GM12878 (cell line): ENCODE measurements at regions not wholly inside any gene's neighbourhood (a gene's known extent, or its start where the extent isn't known, plus 50 kb on each side); places are given as distances from the start of the nearest gene placed in this dataset.

Source experiments
- ATAC-seq: fragments of 200-7000 bp; cut with Tn5 transposase; 3 replicates; pipeline ENCODE4 v1.9.1; 2020; ENCODE audit warnings: mild to moderate bottlenecking, moderate library complexity
- BruUV-seq: library from RNA; stranded (reverse); fragments of 400-500 nt; replicated peaks from 2 replicates; lab custom pipeline; 2021; lab: Mats Ljungman, UMichigan
- CTCF ChIA-PET: fragments of 300-600 bp; sonication (Branson Sonifier 250); formaldehyde crosslinking; extraction: SDS; loops from one replicate; lab custom pipeline; 2021; ENCODE audit warnings: inconsistent platforms; lab: Yijun Ruan, JAX
- POLR2A ChIA-PET: fragments of 350-600 bp; formaldehyde crosslinking; extraction: SDS; loops from one replicate; lab custom pipeline; 2021; ENCODE audit warnings: inconsistent platforms; lab: Charles Lee
- RAD21 ChIA-PET: fragments of 300-600 bp; sonication (Branson Sonifier 250); formaldehyde crosslinking; loops from one replicate; lab custom pipeline; 2023; ENCODE audit warnings: antibody characterized with exemption; ENCODE audit not compliant: unreplicated experiment; lab: Charles Lee
- SMC1A ChIA-PET: fragments of 300-600 bp; sonication (Branson Sonifier 250); formaldehyde crosslinking; loops from one replicate; lab custom pipeline; 2023; ENCODE audit not compliant: unreplicated experiment, uncharacterized antibody; lab: Charles Lee
- DNase-seq: peaks from one replicate; pipeline ENCODE4 v3.0.0-alpha.2; 2011; ENCODE audit warnings: low read depth, low spot score
- FAIRE-seq: peaks from 3 replicates; lab custom pipeline; 2011; peaks lifted over from hg19 to GRCh38; lab: Jason Lieb, UNC
- H2AFZ ChIP-seq: 2 replicates; pipeline ENCODE4 v1.6.0; 2011; ENCODE audit warnings: low read depth, low read length, control low read depth; ENCODE audit not compliant: control insufficient read depth
- H3K27ac ChIP-seq: 2 replicates; pipeline ENCODE4 v1.5.1; 2011; ENCODE audit warnings: control low read depth; ENCODE audit not compliant: control insufficient read depth, insufficient read depth
- H3K27me3 ChIP-seq, 2 experiments: replicated peaks in 1 of 2; 2 replicates each; pipeline versions ENCODE4 v1.6.0 to v1.6.1; 2011; ENCODE audit warnings: low read length in 1 of 2; ENCODE audit not compliant: control insufficient read depth in 2 of 2, insufficient read depth in 2 of 2
- H3K36me3 ChIP-seq, 2 experiments: 2 replicates each; pipeline ENCODE4 v1.5.1; 2011; ENCODE audit warnings: low read length in 1 of 2; ENCODE audit not compliant: control insufficient read depth in 2 of 2, insufficient read depth in 2 of 2
- H3K4me1 ChIP-seq: 2 replicates; pipeline ENCODE4 v1.6.1; 2011; ENCODE audit warnings: mild to moderate bottlenecking, low read length, moderate library complexity, mixed read lengths; ENCODE audit not compliant: control insufficient read depth, insufficient read depth
- H3K4me2 ChIP-seq: 2 replicates; pipeline ENCODE4 v1.6.0; 2011; ENCODE audit warnings: control low read depth; ENCODE audit not compliant: control insufficient read depth, insufficient read depth
- H3K4me3 ChIP-seq: fragments of 200-600 bp; sonication (generic); 2 replicates; pipeline ENCODE4 v1.5.1; 2016
- H3K79me2 ChIP-seq: 2 replicates; pipeline ENCODE4 v1.6.0; 2011; ENCODE audit warnings: low read length; ENCODE audit not compliant: control insufficient read depth, insufficient read depth
- H3K9ac ChIP-seq: 2 replicates; pipeline ENCODE4 v1.8.0; 2011; ENCODE audit warnings: low read length, control low read depth, mixed read lengths; ENCODE audit not compliant: control insufficient read depth, insufficient read depth
- H3K9me3 ChIP-seq: replicated peaks from 3 replicates; pipeline ENCODE4 v1.5.1; 2011; ENCODE audit warnings: mild to moderate bottlenecking, low read length; ENCODE audit not compliant: control insufficient read depth, insufficient read depth
- H4K20me1 ChIP-seq: 2 replicates; pipeline ENCODE4 v1.6.0; 2011; ENCODE audit not compliant: control insufficient read depth, insufficient read depth
- BMI1 ChIP-seq: fragments of 450-650 bp; IDR thresholded peaks from 2 replicates; pipeline ENCODE4 v1.6.1; 2016; ENCODE audit warnings: mild to moderate bottlenecking, moderate library complexity, borderline replicate concordance
- BRCA1 ChIP-seq: IDR thresholded peaks from 2 replicates; pipeline ENCODE4 v1.6.1; 2011; ENCODE audit warnings: low read depth, low read length, improper control_type of control experiment
- CBFB ChIP-seq: IDR thresholded peaks from 2 replicates; pipeline ENCODE4 v1.6.1; 2016; ENCODE audit warnings: antibody characterized with exemption, low read depth
- EED ChIP-seq: sonication (generic); IDR thresholded peaks from 2 replicates; pipeline ENCODE4 v1.6.1; 2016; ENCODE audit warnings: antibody characterized with exemption, low read depth
- ESRRA ChIP-seq: IDR thresholded peaks from 2 replicates; pipeline ENCODE4 v1.6.1; 2012; ENCODE audit warnings: mild to moderate bottlenecking, low read length, improper control_type of control experiment
- GATAD2B ChIP-seq: fragments of 450-650 bp; conservative IDR thresholded peaks from 2 replicates; pipeline ENCODE4 v1.6.1; 2017; ENCODE audit warnings: low read depth, mild to moderate bottlenecking, moderate library complexity
- IRF3 ChIP-seq: fragments of 450-650 bp; IDR thresholded peaks from 2 replicates; pipeline ENCODE4 v1.6.1; 2014; ENCODE audit warnings: mild to moderate bottlenecking
- KAT2A ChIP-seq: conservative IDR thresholded peaks from 2 replicates; pipeline ENCODE4 v1.6.1; 2011; ENCODE audit warnings: low read depth, low read length; ENCODE audit not compliant: control insufficient read depth
- NFYA ChIP-seq: IDR thresholded peaks from 2 replicates; pipeline ENCODE4 v1.6.1; 2011; ENCODE audit warnings: low read depth, mild to moderate bottlenecking, low read length, improper control_type of control experiment, borderline replicate concordance
- NR2C1 ChIP-seq: fragments of 450-650 bp; IDR thresholded peaks from 2 replicates; pipeline ENCODE4 v1.6.1; 2017; ENCODE audit warnings: antibody characterized with exemption, mild to moderate bottlenecking, moderate library complexity
- NR2F1 ChIP-seq: fragments of 450-650 bp; conservative IDR thresholded peaks from 2 replicates; pipeline ENCODE4 v1.6.1; 2017; ENCODE audit warnings: mild to moderate bottlenecking
- POLR2A ChIP-seq: IDR thresholded peaks from 2 replicates; pipeline ENCODE4 v1.6.1; 2011; ENCODE audit warnings: low read depth, mild to moderate bottlenecking, low read length
- SMAD1 ChIP-seq: fragments of 450-650 bp; IDR thresholded peaks from 2 replicates; pipeline ENCODE4 v1.6.1; 2018; ENCODE audit warnings: mild to moderate bottlenecking, low read depth; ENCODE audit not compliant: partially characterized antibody
- SREBF2 ChIP-seq: IDR thresholded peaks from 2 replicates; pipeline ENCODE4 v1.6.1; 2012; ENCODE audit warnings: mild to moderate bottlenecking, low read length
- TAF1 ChIP-seq: IDR thresholded peaks from 2 replicates; pipeline ENCODE4 v1.6.1; 2011; ENCODE audit warnings: mild to moderate bottlenecking, low read depth, low read length, borderline replicate concordance
- TCF12 ChIP-seq: IDR thresholded peaks from 2 replicates; pipeline ENCODE4 v1.6.1; 2011; ENCODE audit warnings: low read depth, mild to moderate bottlenecking, low read length
- USF2 ChIP-seq: IDR thresholded peaks from 2 replicates; pipeline ENCODE4 v1.6.1; 2011; ENCODE audit warnings: low read depth, low read length, improper control_type of control experiment, borderline replicate concordance
- WGBS: methylation state at CpG from one replicate; pipeline ENCODE4 v1.1.6; 2016; ENCODE audit warnings: low lambda C conversion rate; ENCODE audit not compliant: insufficient replicate concordance, insufficient coverage; ENCODE audit errors: missing lambda C conversion rate; 5-methylcytosine and 5-hydroxymethylcytosine counted together
- in situ Hi-C: fragments of 300-500 bp; cut with MboI; formaldehyde crosslinking; loops from 9 replicates; pipeline ENCODE4 v1.14.3; 2018; ENCODE audit warnings: mixed read lengths
- intact Hi-C: fragments of 100-400 bp; cut with micrococcal nuclease; formaldehyde crosslinking; loops from one replicate; pipeline ENCODE4 v1.14.2; 2022; ENCODE audit not compliant: unreplicated experiment

GRCh38 chr6:82118150-82118562, 129.4 kb downstream of the IBTK start:
- Histone ChIP-seq H3K9me3 (no peaks in the 10 kb centered on the region), H4K20me1 (no peaks in the 10 kb centered on the region), H2AFZ (no peak overlapping the region), H3K9ac (no peak overlapping the region), H3K27me3 (no peaks in the 10 kb centered on the region), H3K36me3 (no peaks in the 10 kb centered on the region), H3K27ac (no peak overlapping the region), H3K4me1 (no peaks in the 10 kb centered on the region), H3K4me3 (no peak overlapping the region), H3K79me2 (no peaks in the 10 kb centered on the region), H3K4me2 (no peak overlapping the region)
- no peak for FAIRE-seq
- intact Hi-C loops: no loop called here
- no peak for DNase-seq
- SMC1A ChIA-PET: no interaction called here
- no peak for TF ChIP-seq SREBF2
- TF ChIP-seq USF2: no peak
- no peak for TF ChIP-seq EED
- TF ChIP-seq NR2C1: no peak
- POLR2A ChIA-PET: no interaction called here
- RAD21 ChIA-PET: no interaction called here
- in situ Hi-C loops: no loop called here
- CTCF ChIA-PET: no interaction called here
- no TSS peak for BruUV-seq
- no peak for ATAC-seq
- 0% methylated on average over 3 of the region's 3 CpGs for WGBS

GRCh38 chr6:82114748-82115147, 132.8 kb downstream of the IBTK start:
- ATAC-seq (no peak), DNase-seq (no peak), FAIRE-seq (no peak)
- no peaks in the 10 kb centered on the region for H3K79me2 ChIP-seq
- no peaks in the 10 kb centered on the region for H3K27me3 ChIP-seq
- no peaks in the 10 kb centered on the region for H3K9me3 ChIP-seq
- ChIA-PET RAD21 (no interaction called here), POLR2A (no interaction called here), CTCF (interaction anchor here (0.7 kb wide), 1 partner anchor 15 kb away, joined by 3 read pairs; no protein-coding TSS in a partner anchor), SMC1A (no interaction called here)
- no peaks in the 10 kb centered on the region for H4K20me1 ChIP-seq
- H3K4me1 ChIP-seq: no peaks in the 10 kb centered on the region
- intact Hi-C loops: no loop called here
- H2AFZ ChIP-seq: no peak overlapping the region
- no peaks in the 10 kb centered on the region for H3K36me3 ChIP-seq
- H3K27ac ChIP-seq: no peak overlapping the region
- H3K4me2 ChIP-seq: no peak overlapping the region
- H3K4me3 ChIP-seq: no peak overlapping the region
- BruUV-seq: no TSS peak
- TF ChIP-seq NFYA (no peak), POLR2A (no peak), GATAD2B (no peak), BMI1 (no peak), TAF1 (no peak), KAT2A (no peak), SMAD1 (no peak), NR2F1 (no peak), IRF3 (no peak), BRCA1 (no peak), CBFB (no peak), ESRRA (no peak), TCF12 (no peak)
- no peak overlapping the region for H3K9ac ChIP-seq
- 32% methylated on average over 3 of the region's 3 CpGs for WGBS
- in situ Hi-C loops: no loop called here
